Testis (tissue), 2 donors: ENCODE measurements at regions not wholly inside any gene's neighbourhood (a gene's known extent, or its start where the extent isn't known, plus 50 kb on each side); places are given as distances from the start of the nearest gene placed in this dataset.

Source experiments
- POLR2A ChIP-seq: fragments of 450-650 bp; IDR thresholded peaks from one replicate; pipeline ENCODE4 v1.6.1; 2017; ENCODE audit warnings: antibody characterized with exemption, mild to moderate bottlenecking, moderate library complexity
- TF ChIP-seq, protein P1 (sequence below), 3 experiments: fragments of 450-650 bp in 2 of 3; fragments of 200-600 bp in 1 of 3; sonication (generic) in 1 of 3; IDR thresholded peaks; one replicate each; pipeline ENCODE4 v1.5.1; 2016 to 2019; ENCODE audit warnings: antibody characterized with exemption in 3 of 3, mild to moderate bottlenecking in 2 of 3, moderate library complexity in 1 of 3

DNA sequence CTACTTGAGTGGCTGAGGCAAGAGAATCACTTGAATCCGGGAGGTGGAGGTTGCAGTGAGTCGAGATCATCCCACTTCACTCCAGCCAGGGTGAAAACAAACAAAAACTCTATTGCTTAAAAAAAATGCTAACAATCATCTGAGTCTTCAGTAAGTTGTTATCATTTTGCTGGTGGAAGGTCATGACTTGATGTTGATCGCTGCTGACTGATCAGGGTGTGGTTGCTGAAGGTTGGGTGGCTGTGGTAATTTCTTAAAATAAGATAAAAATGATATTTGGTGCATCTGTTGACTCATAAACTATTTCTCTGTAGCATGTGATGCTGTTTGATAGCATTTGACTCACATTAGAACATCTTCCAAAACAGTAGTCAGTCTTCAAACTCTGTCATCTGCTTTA, 349.4 kb upstream of the PAPPA start:
- TF ChIP-seq, protein P1, sequence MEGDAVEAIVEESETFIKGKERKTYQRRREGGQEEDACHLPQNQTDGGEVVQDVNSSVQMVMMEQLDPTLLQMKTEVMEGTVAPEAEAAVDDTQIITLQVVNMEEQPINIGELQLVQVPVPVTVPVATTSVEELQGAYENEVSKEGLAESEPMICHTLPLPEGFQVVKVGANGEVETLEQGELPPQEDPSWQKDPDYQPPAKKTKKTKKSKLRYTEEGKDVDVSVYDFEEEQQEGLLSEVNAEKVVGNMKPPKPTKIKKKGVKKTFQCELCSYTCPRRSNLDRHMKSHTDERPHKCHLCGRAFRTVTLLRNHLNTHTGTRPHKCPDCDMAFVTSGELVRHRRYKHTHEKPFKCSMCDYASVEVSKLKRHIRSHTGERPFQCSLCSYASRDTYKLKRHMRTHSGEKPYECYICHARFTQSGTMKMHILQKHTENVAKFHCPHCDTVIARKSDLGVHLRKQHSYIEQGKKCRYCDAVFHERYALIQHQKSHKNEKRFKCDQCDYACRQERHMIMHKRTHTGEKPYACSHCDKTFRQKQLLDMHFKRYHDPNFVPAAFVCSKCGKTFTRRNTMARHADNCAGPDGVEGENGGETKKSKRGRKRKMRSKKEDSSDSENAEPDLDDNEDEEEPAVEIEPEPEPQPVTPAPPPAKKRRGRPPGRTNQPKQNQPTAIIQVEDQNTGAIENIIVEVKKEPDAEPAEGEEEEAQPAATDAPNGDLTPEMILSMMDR (IDR thresholded peaks at IDR 0.05), result no peak
- TF ChIP-seq POLR2A, result no peak
